HG02571 (cell line): ENCODE measurements at regions not wholly inside any gene's neighbourhood (a gene's known extent, or its start where the extent isn't known, plus 50 kb on each side); places are given as distances from the start of the nearest gene placed in this dataset.
"Not testable (repeated sequence)": the region's sequence is repeated elsewhere in the genome, so short reads cannot be mapped to it uniquely, and the experiment has no call there.

Source experiments
- ATAC-seq: cut with Tn5 transposase; IDR thresholded peaks from one replicate; pipeline ENCODE4 v1.9.1; 2021; ENCODE audit warnings: mild to moderate bottlenecking, moderate library complexity; ENCODE audit not compliant: unreplicated experiment

DNA sequence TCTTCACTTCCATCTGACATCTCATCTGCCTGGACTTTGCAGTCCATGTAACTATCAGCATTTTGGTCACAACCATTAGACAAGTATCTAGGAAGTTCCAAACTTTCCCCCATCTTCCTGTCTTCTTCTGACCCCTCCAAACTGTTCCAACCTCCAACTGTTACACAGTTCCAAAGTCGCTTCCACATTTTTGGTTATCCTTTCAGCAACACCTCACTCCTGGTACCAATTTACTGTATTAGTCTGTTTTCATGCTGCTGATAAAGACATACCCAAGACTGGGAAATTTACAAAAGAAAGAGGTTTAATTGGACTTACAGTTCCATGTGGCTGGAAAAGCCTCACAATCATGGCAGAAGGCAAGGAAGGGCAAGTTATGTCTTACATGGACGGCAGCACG lies 143.4 kb upstream of the OR4E1 start:
- not testable (repeated sequence) for ATAC-seq

DNA sequence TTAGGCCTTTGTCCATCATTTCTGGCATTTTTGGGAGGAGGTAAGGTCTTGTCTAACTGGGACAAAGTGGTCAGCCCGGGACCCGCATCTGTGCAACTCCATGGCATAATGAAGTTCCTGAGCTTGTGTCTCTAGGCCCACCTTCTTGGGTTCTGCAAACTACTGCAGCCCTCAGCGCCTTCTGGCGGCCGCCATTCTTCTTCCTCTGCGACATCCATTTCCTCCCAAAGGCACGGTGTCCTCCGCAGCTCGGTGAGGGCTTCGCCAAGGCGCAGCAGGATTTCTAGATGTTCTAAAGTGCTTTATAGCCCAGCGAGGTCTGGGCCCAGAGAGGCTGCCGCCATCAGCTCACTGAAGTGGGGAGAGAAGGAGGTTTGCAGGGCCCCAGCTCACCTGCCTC lies 134.4 kb upstream of the OR4E1 start:
- no peak for ATAC-seq

GRCh38 chr14:21804981-21805380 lies 131.4 kb upstream of the OR4E1 start:
- ATAC-seq: no peak

GRCh38 chr14:21802441-21802840 lies 128.8 kb upstream of the OR4E1 start:
- ATAC-seq: no peak

GRCh38 chr14:21796916-21797315 lies 123.3 kb upstream of the OR4E1 start:
- ATAC-seq: no peak

- no peak for ATAC-seq
These were observed 121.8 kb upstream of the OR4E1 start for GRCh38 chr14:21795456-21795855.

- ATAC-seq: no peak
These were observed 118.1 kb upstream of the OR4E1 start for GRCh38 chr14:21791749-21792148.

- not testable (repeated sequence) for ATAC-seq
These were observed 115.1 kb upstream of the OR4E1 start for GRCh38 chr14:21788687-21789086.

GRCh38 chr14:21787242-21787641 lies 113.6 kb upstream of the OR4E1 start:
- ATAC-seq: not testable (repeated sequence)

DNA sequence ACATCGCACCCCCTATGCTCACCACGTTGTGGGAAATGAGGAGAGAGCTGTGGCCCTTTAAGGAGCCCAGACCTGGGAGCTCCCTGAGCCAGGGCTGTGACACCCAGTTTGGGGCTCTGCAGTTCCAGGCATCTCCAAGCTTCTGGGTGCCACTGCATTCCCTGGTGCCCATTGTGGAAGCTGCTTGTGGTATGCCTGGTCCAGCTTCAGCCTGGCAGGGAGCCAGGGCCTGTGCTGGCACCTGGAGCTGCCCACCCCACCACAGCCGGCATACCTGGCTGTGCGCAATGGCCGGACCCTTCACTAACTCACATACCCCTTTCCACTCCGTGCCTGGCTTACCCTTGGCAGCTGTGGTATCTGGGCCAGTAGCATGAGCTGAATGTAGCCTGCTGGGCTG lies 107.9 kb upstream of the OR4E1 start:
- ATAC-seq: no peak

DNA sequence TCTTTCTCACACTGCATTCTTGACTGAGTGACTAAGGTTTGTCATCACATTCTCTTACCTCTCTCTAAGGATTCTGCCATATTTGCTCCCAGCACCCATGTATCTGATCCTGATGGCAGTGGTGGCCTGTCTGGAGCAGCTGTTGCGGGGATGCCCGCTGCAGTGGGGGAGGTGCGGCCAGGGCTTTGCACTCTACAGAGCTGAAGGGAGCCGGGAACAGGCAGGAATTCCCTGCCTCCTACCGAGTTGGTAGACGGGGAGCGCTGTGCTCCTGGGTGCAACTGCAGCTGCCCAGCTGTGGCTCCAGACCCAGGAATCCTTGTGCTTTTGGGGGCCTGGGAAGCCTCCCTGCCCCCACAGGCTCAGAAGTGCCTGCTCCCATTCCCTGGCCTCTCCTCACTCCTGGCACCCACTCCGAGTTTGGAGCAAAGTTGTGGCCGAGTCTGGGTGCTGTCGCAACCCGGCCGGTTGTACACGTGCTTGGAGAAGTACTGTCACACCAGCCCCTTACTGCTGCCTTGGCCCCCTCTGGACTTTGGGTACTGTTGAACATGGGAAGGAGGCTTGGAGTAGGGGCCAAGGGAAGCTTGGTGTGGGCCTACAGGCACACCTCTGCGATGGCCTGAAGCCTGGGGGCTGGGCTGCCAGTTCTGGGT lies 106.9 kb upstream of the OR4E1 start:
- ATAC-seq: no peak

DNA sequence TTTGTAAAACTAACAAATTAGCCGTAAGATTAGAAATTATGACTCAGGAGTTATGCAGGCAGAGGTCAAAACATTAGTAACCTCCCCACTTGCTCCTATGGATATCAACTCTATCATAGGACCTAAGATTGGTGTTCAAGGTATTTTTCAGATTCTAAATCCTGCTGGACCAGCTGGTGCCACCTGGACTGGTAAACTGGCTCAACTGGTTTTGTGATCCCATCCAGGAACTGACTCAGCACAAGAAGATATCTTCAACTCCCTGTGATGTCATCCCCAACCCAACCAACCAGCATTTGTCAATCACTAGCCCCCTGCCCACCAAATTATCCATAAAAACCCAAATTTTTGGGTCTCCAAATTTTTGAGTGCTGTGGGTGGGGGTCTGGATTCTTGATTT lies 98.1 kb upstream of the OR4E1 start:
- no peak for ATAC-seq

DNA sequence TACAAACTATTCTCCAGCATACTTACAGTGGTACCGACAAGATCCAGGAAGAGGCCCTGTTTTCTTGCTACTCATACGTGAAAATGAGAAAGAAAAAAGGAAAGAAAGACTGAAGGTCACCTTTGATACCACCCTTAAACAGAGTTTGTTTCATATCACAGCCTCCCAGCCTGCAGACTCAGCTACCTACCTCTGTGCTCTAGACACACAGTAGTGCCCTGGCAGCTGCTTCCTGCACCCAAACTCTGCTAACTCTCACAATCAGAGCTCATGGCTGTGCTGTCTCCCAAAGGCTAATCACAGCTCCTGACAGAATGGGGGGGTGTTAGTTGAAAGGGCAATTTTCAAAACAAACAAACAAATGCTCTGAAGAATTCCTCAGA lies 95.2 kb upstream of the OR4E1 start:
- ATAC-seq: no peak

DNA sequence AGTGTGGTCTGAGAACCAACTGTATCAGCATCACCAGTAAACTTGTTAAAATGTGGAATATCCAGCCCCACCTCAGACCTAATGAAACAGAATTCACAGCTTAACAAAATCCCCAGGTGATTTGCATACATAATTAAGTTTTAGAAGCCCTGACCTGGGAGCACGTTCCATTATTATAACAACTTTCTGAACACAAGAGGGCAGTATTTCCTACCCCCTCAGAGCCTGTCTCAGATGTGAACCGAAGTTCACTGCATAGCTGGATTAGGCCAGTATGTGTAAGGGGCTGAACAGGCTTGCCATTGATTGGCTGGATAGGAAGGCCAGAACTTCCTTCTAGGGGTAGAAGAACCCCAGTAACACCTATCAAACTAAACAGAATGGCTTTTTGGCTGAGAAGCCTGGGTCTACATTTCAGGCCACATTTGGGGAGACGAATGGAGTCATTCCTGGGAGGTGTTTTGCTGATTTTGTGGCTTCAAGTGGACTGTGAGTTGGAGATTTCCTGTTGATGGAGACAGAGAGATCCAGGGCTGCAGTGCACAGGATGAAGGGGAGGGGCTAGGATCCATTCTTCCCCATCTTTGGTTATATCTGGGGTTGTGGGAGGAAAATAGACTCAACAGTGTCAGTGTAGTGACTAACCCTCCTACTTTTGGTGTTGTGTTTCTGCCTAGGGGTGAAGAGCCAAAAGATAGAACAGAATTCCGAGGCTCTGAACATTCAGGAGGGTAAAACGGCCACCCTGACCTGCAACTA lies 94.7 kb upstream of the OR4E1 start:
- no peak for ATAC-seq

DNA sequence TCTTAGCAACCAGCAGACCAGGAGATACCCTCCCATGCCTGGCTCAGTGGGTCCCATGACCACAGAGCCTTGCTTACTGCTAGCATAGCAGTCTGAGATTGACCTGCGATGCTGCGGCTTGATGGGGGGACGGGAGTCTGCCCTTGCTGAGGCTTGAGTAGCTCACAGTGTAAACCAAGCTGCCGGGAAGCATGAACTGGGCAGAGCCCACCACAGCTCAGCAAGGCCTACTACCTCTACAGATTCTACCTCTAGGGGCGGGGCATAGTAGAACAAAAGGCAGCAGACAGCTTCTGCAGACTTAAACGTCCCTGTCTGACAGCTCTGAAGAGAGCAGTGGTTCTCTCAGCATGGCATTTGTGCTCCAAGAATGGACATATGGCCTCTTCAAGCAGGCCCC lies 86.7 kb upstream of the OR4E1 start:
- ATAC-seq: not testable (repeated sequence)

DNA sequence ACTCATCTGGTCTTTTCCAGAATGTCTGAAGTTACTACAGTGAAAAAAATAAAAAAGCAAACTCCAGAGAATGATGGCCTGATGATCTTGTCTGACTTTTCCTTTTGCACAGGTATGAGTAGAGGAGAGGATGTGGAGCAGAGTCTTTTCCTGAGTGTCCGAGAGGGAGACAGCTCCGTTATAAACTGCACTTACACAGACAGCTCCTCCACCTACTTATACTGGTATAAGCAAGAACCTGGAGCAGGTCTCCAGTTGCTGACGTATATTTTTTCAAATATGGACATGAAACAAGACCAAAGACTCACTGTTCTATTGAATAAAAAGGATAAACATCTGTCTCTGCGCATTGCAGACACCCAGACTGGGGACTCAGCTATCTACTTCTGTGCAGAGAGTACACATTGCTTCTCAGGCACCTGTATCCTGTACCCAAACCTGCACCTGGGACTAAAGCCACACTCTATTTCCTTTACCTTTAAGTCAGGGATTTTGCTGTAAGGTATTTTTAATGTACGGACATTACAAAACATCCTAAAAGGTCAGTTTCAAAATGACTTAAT lies 75.8 kb upstream of the OR4E1 start:
- ATAC-seq: no peak

DNA sequence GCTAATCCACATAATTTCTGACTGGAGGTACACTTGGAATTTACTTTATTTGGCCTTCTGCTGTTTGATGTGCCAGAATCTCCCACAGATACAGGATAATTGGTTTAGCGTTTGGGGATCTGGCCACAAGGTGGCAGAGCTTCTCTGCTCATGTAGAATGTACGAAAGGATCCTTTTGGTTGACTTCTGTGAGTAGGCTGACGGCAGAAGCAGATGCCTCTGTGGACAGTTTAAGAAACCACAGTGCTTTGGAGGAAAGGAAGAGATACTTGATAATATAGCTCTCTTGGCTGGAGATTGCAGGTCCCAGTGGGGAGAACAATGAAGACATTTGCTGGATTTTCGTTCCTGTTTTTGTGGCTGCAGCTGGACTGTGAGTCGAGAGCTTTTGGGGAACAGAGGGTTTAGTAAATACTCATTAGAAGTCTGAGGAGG lies 75.3 kb upstream of the OR4E1 start:
- no peak for ATAC-seq

- no peak for ATAC-seq
These were observed 62.2 kb upstream of the OR4E1 start for GRCh38 chr14:21735639-21736307.

GRCh38 chr14:21735200-21735599 lies 61.6 kb upstream of the OR4E1 start:
- no peak for ATAC-seq

DNA sequence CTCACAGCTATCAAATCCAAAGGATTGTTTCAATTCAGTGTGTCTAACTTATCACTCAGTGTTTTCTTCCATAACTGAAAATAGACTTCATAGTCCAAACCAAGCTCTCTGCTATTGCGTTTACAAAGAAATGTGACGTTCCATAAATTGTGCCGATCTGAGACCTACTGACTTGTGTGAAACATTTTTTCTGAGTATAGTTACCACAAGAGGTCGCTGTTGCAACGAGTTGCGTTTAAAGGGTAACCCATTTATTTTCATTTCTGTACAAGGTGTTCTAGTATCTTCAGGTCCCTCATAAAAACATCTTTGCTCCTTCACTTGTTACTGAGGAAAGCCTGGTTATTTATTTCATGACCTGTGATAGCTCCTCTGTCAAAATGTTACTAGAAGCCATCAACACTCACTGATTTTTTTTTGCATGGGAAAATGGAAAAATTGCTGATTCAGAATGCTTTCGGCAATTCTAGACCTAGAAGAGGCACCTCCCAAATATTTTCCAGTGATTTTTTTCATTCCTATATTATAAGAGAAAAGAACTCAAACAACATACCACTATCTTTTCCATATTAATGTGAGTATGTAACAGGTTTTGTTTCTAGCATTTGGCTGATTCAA lies 60.9 kb upstream of the OR4E1 start:
- no peak for ATAC-seq

GRCh38 chr14:21729703-21730233 lies 56.1 kb upstream of the OR4E1 start:
- ATAC-seq: no peak
